Neural cell (in vitro differentiated cells): ENCODE measurements at regions not wholly inside any gene's neighbourhood (a gene's known extent, or its start where the extent isn't known, plus 50 kb on each side); places are given as distances from the start of the nearest gene placed in this dataset.
"Not testable (repeated sequence)": the region's sequence is repeated elsewhere in the genome, so short reads cannot be mapped to it uniquely, and the experiment has no call there.

Experiments
- H2AFZ ChIP-seq: fragments of 200-600, 300-800 bp; sonication (generic), shearing (Covaris generic); 2 replicates; pipeline ENCODE4 v1.6.0; 2014; ENCODE audit warnings: low read depth, mild to moderate bottlenecking, antibody characterized with exemption, low read length, moderate library complexity
- H3F3A ChIP-seq: fragments of 200-600 bp; shearing (Covaris generic); 2 replicates; pipeline ENCODE4 v1.6.1; 2016; ENCODE audit warnings: mild to moderate bottlenecking, moderate library complexity, mixed read lengths, antibody characterized with exemption, low read length; ENCODE audit not compliant: insufficient read depth, poor library complexity, severe bottlenecking
- H3K27ac ChIP-seq: fragments of 200-600, 300-800 bp; sonication (generic), shearing (Covaris generic); 2 replicates; pipeline ENCODE4 v1.5.1; 2014; ENCODE audit warnings: mild to moderate bottlenecking, low read length, moderate library complexity
- H3K27me3 ChIP-seq: fragments of 300-800, 200-600 bp; sonication (generic), shearing (Covaris generic); 2 replicates; pipeline ENCODE4 v1.6.0; 2014; ENCODE audit warnings: mild to moderate bottlenecking, low read depth, low read length, moderate library complexity; ENCODE audit not compliant: insufficient read depth
- H3K36me3 ChIP-seq: fragments of 300-800, 200-600 bp; sonication (generic), shearing (Covaris generic); 2 replicates; pipeline ENCODE4 v1.5.1; 2014; ENCODE audit warnings: mild to moderate bottlenecking, antibody characterized with exemption, low read length, moderate library complexity; ENCODE audit not compliant: insufficient read depth
- H3K4me2 ChIP-seq: fragments of 300-800, 200-600 bp; sonication (generic), shearing (Covaris generic); 2 replicates; pipeline ENCODE4 v1.6.0; 2014; ENCODE audit warnings: mild to moderate bottlenecking, low read length
- H3K4me3 ChIP-seq: fragments of 300-800, 200-600 bp; sonication (generic), shearing (Covaris generic); 2 replicates; pipeline ENCODE4 v1.5.1; 2014; ENCODE audit warnings: mild to moderate bottlenecking, low read length, moderate library complexity
- H3K79me2 ChIP-seq: fragments of 200-600 bp; shearing (Covaris generic); replicated peaks from 2 replicates; pipeline ENCODE4 v1.6.0; 2014; ENCODE audit warnings: mild to moderate bottlenecking, low read length, moderate library complexity; ENCODE audit not compliant: insufficient read depth
- H3K9ac ChIP-seq: fragments of 300-800, 200-600 bp; sonication (generic), shearing (Covaris generic); 2 replicates; pipeline ENCODE4 v1.6.1; 2016; ENCODE audit warnings: mild to moderate bottlenecking, low read length, mixed read lengths
- H3K9me2 ChIP-seq: fragments of 200-600 bp; shearing (Covaris generic); 2 replicates; pipeline ENCODE4 v1.6.1; 2016; ENCODE audit warnings: mild to moderate bottlenecking, low read length, mixed read lengths; ENCODE audit not compliant: insufficient read depth
- H3K9me3 ChIP-seq: fragments of 200-600, 300-800 bp; sonication (generic), shearing (Covaris generic); 2 replicates; pipeline ENCODE4 v1.6.1; 2016; ENCODE audit warnings: mild to moderate bottlenecking, mixed run types, low read length, moderate library complexity, mixed read lengths
- H4K20me1 ChIP-seq: fragments of 200-600 bp; shearing (Covaris generic); 2 replicates; pipeline ENCODE4 v1.6.1; 2016; ENCODE audit warnings: mild to moderate bottlenecking, mixed run types; ENCODE audit not compliant: insufficient read depth
- CTCF ChIP-seq: fragments of 450-650 bp; IDR thresholded peaks from 2 replicates; pipeline ENCODE4 v1.5.1; 2014; ENCODE audit warnings: antibody characterized with exemption, mild to moderate bottlenecking, moderate library complexity; ENCODE audit not compliant: poor library complexity, severe bottlenecking
- EP300 ChIP-seq: fragments of 450-650 bp; conservative IDR thresholded peaks from 2 replicates; pipeline ENCODE4 v1.6.1; 2014; ENCODE audit warnings: antibody characterized with exemption, mild to moderate bottlenecking, moderate library complexity; ENCODE audit not compliant: poor library complexity, severe bottlenecking
- EZH2 ChIP-seq: fragments of 200-600, 300-800 bp; shearing (Covaris generic), sonication (generic); IDR thresholded peaks from 2 replicates; pipeline ENCODE4 v1.6.1; 2014; ENCODE audit warnings: antibody characterized with exemption, low read length, borderline replicate concordance, mild to moderate bottlenecking; ENCODE audit not compliant: insufficient read depth, poor library complexity, severe bottlenecking
- MXI1 ChIP-seq: fragments of 450-650 bp; conservative IDR thresholded peaks from 2 replicates; pipeline ENCODE4 v1.6.1; 2014; ENCODE audit warnings: antibody characterized with exemption, mild to moderate bottlenecking; ENCODE audit not compliant: poor library complexity, severe bottlenecking
- POLR2AphosphoS5 ChIP-seq: IDR thresholded peaks from 2 replicates; pipeline ENCODE4 v1.6.1; 2012
- RAD21 ChIP-seq: fragments of 450-650 bp; conservative IDR thresholded peaks from 2 replicates; pipeline ENCODE4 v1.6.1; 2014; ENCODE audit warnings: antibody characterized with exemption, mild to moderate bottlenecking, moderate library complexity
- REST ChIP-seq: IDR thresholded peaks from 2 replicates; pipeline ENCODE4 v1.6.1; 2012; ENCODE audit warnings: borderline replicate concordance
- SMC3 ChIP-seq: fragments of 450-650 bp; conservative IDR thresholded peaks from 2 replicates; pipeline ENCODE4 v1.6.1; 2014; ENCODE audit warnings: antibody characterized with exemption, mild to moderate bottlenecking, moderate library complexity; ENCODE audit not compliant: poor library complexity
- TAF1 ChIP-seq: IDR thresholded peaks from 2 replicates; pipeline ENCODE4 v1.6.1; 2012; ENCODE audit warnings: low read depth

GRCh38 chrX:21225643-21226042 lies 148.6 kb upstream of the CNKSR2 start:
- no peak overlapping the region for H3K4me2 ChIP-seq
- H3K9me3 ChIP-seq: no peaks in the 10 kb centered on the region
- H3K4me3 ChIP-seq: no peak overlapping the region
- no peaks in the 10 kb centered on the region for H3K36me3 ChIP-seq
- no peak overlapping the region for H3K9ac ChIP-seq
- no peaks in the 10 kb centered on the region for H3K9me2 ChIP-seq
- no peaks in the 10 kb centered on the region for H3K27me3 ChIP-seq
- no peaks in the 10 kb centered on the region for H3F3A ChIP-seq
- H2AFZ ChIP-seq: no peak overlapping the region
- no peaks in the 10 kb centered on the region for H4K20me1 ChIP-seq
- no peak overlapping the region for H3K27ac ChIP-seq
- TF ChIP-seq EZH2 (no peak), RAD21 (no peak)
- no peaks in the 10 kb centered on the region for H3K79me2 ChIP-seq

GRCh38 chrX:21228974-21229373 lies 145.2 kb upstream of the CNKSR2 start:
- H3K4me2 ChIP-seq, H3K9me3 ChIP-seq, H3K79me2 ChIP-seq, H3K27me3 ChIP-seq, H4K20me1 ChIP-seq, H3K9ac ChIP-seq, H3K9me2 ChIP-seq, H2AFZ ChIP-seq, H3K36me3 ChIP-seq, H3K27ac ChIP-seq, H3K4me3 ChIP-seq, H3F3A ChIP-seq: not testable (repeated sequence)

- Histone ChIP-seq H3K4me2 (no peak overlapping the region), H3K27ac (no peak overlapping the region), H3K27me3 (no peaks in the 10 kb centered on the region), H3K79me2 (no peaks in the 10 kb centered on the region), H3K9ac (no peak overlapping the region), H3F3A (no peaks in the 10 kb centered on the region), H3K9me3 (no peaks in the 10 kb centered on the region), H3K4me3 (no peak overlapping the region), H2AFZ (no peak overlapping the region), H4K20me1 (no peaks in the 10 kb centered on the region), H3K36me3 (no peaks in the 10 kb centered on the region), H3K9me2 (no peaks in the 10 kb centered on the region)
- no peak for TF ChIP-seq CTCF
- TF ChIP-seq TAF1: no peak
- no peak for TF ChIP-seq POLR2AphosphoS5
- no peak for TF ChIP-seq SMC3
- TF ChIP-seq MXI1: no peak
- TF ChIP-seq REST: no peak
- no peak for TF ChIP-seq RAD21
- no peak for TF ChIP-seq EZH2
- no peak for TF ChIP-seq EP300
Measured at GRCh38 chrX:21255032-21255618, 119.1 kb upstream of the CNKSR2 start.
